Activated CD4-positive, alpha-beta T cell treated with anti-CD3 and anti-CD28 coated beads, Interleukin-2, amount 50 U/mL, for 1 hour (primary cell): ENCODE measurements at regions not wholly inside any gene's neighbourhood (a gene's known extent, or its start where the extent isn't known, plus 50 kb on each side); places are given as distances from the start of the nearest gene placed in this dataset.

Experiments used
- DNase-seq: peaks from one replicate; pipeline ENCODE4 v3.0.0-alpha.2; 2020

DNA sequence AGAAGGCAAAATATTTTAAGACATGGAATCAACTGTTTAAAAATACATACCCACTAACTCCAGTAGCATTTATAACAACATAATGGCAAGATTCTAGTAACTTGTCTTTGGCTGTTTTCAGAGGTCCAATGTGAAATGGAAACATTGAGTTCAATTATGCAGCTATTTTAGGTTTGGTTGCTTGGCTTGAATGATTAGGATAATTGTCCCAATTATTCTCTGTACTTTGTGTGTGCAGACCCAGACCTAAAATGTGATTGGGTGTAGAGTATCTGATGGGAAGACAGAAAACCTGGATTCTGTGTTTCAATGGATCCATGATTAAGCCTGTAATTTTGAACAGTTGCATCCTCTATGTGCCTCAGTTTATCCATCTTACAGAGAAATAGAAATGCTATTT lies 392.7 kb upstream of the NFE2L3 start:
- no peak for DNase-seq

DNA sequence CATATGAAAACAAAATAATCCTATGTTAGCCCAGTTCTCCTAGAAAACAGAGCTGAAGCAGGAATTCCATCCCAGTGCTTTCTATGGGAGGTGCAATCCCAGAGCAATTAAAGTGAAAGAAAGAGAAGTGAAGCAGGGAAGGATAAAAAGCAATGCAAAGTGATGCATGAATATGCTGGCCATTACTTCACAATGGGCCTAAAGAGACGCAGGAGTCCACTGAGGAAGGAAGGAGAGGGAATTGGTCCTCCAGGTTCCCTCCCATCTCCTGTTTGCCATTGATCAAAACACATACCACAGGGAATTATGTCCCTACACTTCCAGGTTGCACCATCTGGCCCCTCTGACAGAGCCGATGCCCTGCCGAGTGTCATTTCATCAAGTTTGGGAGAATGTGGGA lies 392.2 kb upstream of the NFE2L3 start:
- no peak for DNase-seq

DNA sequence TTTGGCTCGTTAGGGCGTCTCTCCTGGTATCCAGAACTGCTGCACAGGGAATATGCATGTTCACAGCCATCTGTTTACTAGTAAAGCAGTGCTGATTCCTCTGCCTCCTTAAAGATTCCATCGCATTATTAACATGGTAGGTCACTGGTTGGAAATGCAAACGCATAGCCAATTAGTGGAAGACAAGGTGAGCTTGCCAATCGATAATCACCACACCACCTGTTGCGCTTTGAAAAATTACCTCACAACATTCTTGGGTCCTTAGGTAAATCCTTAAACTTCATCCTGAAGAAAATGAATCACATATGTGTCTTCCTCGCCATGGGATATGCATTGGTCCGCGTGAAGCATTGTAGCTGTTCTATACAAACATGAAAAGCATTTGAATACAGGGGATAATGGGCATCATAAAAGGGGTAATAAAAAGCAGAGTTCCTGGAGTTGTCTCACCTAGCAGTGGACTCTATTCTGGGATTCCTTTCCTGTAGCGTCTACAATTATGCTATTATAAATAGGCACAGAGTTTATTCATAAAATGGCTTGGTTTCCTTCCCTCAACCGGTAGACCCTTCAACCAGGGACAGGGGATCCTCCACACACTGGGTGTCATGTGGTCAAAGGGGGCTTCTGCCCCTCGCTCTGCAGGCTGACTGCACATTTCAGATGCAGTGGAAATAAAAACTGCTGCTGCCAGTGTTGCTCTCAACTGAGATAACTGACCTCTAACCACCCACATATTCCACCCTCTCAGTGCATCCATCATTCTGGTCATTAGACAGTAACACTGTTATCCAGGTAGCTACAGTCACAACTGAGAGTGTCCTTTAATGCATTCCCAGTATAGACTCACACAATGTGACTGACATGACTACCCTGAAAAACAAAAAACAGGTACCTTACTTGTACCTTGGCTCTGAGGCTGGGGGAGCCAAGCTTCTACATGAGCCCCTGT lies 389.2 kb upstream of the NFE2L3 start:
- DNase-seq, result no peak

DNA sequence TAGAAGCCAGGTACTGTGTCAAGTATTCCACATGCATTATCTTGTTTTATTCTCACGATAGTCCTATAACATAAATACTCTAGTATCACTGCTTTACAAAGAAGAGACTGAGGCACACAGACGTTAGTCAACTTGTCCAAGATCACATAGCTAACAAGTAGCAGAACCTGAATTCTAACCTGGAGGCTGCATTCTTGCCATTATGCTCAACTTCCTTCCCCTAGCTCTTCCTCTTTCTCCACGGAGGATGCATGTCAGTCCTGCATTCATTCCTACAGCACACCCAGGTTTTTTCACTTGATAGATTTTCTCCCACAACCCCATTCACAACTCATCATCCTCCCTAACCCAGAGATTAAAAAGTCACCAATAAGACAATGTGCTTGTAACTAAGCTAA lies 388.5 kb upstream of the NFE2L3 start:
- DNase-seq, result no peak

DNA sequence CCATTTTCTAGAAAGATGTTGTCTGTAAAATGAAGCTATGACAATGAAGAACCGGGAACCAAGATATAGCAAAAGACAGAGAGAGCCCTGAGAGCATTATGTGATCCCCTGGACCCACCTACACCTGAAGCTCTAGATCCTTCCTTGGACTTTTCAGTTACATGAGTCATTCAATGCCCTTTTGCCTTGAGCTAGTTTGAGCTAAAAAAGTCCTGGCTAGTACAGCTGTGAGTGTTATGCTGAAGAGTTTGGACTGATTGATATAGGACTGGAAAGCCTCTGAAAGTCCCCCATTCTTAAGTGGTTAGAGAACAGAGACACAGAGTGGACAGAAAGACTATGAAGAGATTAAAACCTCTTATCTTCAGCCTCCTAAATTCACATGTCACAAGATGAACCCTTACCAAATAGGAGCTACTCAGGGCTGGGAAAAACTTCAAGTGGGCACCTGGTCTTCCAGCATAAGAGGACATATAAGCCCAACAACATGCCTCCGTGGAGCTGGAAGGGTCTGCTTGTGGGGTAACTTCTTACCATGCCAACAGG lies 386.8 kb upstream of the NFE2L3 start:
- no peak for DNase-seq

DNA sequence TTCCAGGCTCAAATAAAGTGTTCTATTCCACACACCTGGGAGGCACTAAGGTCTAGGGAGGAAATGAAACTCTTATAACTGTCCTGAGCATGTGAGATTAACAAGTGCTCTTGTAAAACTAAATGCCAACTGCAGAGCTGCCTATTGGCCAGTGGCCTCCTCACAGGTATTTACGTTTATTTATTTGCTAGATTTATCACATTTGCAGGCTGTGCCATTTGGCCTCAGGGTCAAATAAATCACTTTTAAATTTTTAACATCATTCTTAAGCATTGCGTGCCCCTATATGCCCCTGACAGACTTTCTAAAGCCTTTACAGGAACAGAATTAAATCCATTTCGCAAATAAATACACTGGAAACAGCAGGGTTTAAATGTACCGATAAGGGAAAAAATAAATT lies 381.8 kb upstream of the NFE2L3 start:
- DNase-seq, result no peak

DNA sequence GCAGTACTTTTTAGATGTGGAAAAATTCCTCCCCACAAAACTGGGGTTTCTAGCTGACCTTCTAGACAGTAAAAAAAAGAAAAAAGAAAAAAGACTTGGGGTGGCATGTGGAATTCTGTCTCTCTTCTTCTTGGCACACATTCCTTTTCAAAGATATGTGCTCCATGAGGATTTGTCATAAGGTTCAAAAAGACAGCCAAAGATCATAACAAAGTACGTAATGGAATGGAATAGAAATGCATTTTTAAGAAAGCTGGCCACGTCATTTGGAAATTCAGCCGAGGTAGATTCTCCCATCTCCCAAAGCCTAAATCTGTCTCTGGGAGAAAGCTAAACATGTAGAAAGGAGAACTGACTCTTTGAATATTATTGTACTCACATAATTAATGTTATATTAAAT lies 381.3 kb upstream of the NFE2L3 start:
- DNase-seq, result no peak

DNA sequence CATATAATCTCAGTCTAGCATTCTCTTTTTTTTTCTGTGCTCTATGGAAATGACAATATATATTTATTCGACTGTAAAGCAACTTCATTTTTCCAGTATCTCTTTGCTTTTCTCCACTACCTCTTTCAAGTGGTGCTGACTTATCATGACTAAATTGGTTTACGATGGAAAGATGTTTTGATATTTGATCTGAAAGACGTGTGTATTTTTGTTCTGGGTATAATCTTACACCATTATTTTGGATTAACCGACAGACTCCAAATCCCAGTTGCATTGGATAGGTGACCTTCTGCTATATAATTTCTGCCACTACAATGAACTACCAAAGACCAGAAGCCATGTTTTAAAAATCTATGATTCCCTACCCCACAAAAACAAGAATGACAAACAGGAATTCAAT lies 380.5 kb upstream of the NFE2L3 start:
- no peak for DNase-seq

DNA sequence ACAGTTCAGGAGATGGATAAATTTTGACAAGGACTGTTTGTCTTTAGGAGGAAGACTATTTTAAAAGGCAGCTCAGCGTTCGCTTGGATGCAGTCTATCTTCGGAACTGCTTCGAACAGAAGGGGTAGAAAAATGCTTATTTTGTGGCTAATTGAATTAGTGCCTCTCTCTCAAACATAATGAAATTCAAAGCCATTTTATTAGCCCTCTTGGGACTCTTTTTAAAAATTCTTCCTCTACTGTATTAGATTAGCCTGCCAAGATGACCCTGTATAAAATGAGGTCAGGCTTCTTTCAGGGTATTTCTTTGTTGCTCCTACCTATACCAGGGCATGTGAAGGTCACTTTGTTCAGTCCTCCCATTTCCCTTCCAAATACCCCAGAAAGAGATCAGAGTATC lies 379.2 kb upstream of the NFE2L3 start:
- DNase-seq, result no peak

DNA sequence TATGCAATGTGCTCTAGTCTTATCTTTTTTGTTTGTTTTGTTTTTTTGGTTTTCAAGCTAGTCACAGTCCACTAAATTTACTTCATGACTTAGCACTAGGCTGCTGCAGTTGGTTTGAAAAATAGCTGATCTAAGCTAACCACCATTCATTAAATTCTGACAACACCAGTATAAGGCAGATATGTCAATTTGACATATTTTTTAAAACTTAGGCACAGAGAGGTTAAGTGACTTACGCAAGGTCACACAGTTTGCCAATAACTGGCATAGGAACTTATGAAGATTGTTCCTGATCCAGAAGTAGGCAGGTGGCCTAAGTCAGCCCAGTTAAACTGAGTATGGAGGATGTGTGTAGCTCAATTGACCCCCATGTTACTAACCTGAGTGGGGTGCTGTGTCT lies 377.3 kb upstream of the NFE2L3 start:
- DNase-seq, result no peak

DNA sequence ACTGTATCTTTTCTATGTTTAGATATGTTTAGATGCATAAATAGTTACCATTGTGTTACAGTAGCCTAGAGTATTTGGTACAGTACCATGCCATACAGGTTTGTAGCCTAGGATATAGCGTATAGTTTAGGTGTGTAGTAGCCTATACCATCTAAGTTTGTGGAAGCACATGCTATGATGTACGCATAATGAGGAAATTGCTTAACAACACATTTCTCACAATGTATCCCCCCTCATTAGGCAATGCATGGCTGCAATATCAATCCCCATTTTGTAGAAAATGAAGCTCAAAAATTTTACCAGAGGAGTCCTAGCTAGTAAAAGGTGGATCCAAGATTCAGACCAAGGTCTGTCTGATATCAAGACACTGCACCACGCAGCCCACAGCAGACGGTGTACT lies 376.4 kb upstream of the NFE2L3 start:
- no peak for DNase-seq

DNA sequence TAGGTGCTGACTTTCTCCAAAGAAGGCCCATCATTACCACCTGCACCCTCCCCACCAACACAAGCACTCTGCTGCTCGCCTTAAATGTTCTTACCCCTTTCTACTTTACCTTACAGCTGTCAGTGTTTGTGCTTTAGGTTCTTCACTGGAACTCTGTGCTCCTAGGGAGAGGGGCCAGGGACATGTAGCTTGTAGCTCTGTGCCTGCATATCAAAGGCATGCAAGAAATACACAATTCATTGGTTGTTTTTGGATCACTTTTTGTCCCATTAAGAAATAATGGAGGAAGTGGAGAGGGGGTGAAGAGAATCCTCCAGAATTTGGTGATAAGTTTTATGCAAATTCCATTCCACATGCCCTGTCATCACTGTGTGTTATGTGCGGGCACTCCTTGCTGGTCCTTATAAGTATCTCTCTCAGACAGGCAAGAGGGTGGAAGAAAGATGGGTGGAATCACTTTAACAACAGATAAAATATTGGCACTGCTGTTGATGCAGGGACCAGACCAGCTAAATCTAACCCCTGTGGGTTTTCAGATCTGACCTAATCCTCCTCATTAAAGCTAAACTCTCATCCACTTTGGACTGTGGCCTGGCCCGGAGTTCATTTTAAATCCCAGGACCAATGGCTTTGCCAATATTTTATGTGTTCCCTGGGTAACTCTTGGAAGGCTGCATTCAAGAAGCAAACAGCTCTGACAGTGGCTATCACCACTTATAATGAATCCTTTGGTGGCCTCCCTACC lies 375.8 kb upstream of the NFE2L3 start:
- no peak for DNase-seq

DNA sequence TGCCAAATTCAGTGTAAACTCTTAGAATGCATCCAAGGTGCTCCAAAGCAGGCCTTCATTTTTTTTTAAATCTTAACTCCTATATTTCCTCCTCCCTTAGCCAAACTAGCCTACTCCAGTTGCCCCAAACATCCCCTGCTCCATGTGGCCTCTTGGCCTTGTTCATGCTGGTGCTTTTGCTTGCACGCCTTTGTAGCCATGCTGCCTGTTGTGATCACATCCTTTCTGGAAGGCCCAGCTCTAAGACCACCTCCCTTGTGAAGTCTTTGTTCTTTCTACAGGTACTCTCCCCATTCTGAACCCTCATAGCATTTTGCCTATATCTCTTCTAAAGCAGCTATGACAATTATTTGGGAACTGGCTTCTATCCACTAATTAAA lies 375.3 kb upstream of the NFE2L3 start:
- no peak for DNase-seq

DNA sequence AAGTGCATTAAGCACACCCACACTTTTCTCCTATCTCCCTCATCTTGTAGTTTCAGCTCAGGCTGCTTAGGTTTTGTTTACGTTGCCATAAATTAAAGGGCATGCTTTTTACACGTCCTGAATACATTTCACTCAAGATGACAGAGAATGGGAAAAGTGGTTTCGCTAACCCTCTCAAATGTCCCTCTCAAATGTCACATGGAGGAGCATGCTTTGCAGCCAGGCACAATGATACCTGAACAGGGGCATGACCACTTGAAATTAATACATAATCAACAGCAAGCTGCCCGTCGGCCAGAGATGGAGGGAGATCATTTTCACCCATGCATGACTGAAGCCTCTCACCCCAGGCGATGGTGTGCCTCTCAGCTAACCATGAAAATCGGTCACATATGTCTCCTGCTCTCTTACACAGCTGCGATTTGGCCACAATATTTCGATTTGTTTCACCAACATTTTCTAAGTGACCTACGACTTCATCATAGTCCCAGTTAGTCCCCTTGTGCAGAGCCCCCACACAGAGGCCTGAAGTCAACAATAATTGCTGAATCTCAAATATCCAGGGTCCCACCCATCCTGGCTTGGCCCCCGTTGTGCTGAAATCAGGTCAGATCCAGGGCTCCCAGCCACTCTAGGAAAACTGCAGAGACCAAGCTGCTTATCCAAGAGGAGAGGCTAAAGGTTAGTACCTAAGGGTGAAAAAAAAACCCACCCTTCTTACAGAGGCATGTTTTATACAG lies 373.9 kb upstream of the NFE2L3 start:
- no peak for DNase-seq

DNA sequence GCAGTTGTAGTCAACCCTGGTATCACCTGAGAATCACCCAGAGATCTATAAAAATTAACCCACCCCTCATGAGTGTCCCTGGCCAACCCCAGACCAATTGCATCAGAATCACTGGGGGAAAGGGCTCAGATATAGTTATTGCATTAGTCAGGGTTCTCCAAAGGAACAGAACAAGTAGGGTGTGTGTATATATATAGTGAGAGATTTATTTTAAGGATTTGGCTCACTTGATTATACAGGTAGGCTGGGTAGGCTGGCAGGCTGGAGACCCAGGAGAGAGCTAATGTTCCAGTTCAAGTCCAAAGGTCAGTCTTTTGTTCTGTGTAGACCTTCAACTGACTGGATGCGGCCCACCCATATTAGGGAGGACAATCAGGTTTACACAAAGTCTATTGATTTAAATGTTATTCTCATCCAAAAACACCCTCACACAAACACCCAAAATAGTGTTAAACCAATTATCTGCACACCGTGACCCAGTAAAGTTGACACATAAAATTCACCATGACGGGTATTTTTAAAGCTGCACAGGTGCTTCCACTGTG lies 372.9 kb upstream of the NFE2L3 start:
- no peak for DNase-seq

DNA sequence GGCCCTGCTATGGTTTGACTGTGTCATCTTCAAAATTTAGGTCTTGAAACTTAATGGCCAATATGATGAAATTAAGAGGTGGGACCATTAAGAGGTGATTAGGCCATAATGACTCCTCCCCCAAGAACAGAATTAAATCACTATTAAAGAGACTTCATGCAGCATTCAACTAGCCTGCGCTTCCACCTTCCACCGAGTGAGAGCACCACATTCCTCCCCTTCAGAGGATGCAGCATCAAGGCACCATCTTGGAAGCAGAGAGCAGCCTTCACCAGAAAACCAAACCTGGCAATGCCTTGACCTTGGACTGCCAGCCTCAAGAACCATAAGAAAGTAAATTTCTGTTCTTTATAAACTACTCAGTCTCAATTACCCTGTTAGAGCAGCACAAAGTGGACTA lies 371.1 kb upstream of the NFE2L3 start:
- no peak for DNase-seq

DNA sequence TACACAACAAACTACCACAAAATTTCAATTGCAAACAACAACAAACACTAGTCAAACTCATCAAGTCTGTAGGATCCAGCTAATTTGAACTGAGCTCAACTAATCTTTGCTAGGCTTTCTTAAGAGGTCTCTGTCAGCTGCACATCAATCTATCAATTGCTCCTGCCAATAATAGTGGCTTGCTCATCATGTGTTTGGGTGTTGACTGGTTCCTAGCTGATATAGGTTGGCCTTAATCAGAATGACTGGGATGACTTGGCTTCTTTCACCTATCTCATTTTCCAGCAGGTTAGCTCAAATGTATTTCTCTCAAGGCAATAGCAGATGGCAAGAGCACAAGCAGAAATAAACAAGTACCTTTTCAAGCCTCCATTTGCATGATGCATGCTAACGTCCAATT lies 370.3 kb upstream of the NFE2L3 start:
- DNase-seq, result no peak

DNA sequence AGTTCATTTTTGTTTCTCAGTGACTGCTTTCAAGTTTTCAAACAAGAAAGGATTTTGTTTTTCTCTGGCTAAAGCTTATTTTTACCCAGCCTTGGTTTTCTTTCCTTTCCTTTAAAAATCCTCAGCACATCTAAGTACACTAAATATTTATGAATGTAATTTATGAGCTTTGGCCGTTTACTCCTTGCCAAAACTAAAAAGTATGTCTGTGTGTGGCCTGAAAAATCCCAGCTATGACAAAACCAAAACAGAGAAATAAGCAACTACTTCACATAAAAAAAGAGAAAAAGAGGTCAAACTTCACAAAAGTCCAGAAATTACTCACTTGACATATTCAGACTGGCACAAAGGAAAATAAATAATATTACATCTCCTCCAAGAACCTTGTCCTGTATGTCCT lies 365.1 kb upstream of the NFE2L3 start:
- DNase-seq, result no peak

DNA sequence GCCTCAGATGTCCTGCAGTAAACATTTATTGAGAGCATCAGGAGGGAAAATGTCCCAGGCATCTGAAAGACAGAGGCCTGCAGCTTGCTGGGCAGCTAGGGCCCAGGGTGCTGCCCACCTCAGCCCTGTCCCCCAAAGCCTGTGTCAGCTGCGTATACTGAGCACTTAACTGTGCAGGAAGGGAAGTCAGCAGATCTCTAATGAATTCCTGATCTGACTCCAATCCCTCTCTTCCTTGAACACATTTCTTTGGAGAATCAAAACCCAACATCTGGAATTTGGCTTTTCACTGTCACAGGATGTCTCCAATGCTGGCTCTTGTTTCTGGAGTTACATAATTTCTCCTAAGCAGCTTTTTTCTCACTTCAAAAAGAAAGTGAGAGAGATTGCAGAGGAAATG lies 364.7 kb upstream of the NFE2L3 start:
- no peak for DNase-seq

DNA sequence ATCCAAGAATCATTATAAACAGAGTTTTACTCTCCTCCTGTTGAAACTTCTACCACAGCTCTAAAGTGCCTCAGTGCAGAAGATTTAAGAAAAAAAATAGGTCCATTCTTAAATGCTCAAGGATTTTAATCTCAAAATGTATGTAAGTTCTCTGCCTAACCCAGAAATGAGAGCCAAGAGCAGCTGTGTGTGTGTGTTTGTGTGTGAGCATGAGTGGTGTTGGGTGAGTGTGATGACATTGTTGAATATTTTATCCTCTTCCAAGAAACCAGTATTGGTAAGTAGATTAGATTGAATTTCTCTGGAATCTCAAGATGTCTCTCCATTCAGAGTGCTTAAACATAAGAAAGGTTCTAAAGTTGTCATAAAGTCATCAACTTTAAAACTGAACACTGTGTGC lies 363.6 kb upstream of the NFE2L3 start:
- no peak for DNase-seq

DNA sequence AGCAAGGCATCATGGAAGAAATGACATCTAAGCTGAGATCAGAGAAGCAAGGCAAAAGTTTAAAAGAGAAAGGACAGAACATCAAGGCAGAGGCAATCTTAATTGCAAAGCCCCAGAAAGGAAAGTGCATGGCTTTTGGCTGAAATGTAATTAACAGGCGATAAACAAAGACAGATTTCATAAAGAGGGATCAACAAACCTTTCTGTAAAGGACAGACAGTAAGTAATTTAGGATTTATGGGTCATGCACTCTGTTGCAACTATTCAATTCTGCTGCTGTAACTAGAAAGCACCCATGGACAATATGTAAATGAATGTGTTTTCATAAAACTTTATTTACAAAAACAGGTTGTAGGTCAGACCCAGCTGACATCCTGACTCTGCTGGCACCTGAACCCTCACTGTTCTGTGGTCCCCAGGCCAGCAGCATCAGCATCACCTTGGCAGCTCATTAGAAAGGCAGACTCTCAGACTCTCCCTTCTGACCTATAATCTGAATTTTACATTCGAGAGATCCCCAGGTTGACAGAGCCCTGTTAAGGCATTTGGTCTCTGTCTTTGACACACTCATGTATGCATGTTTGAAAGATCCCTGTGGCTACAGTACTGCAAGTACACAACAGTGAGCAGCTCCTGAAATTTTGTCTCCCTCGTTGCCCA lies 362.9 kb upstream of the NFE2L3 start:
- no peak for DNase-seq
